ENCODE measurements at regions not wholly inside any gene's neighbourhood (a gene's known extent, or its start where the extent isn't known, plus 50 kb on each side); places are given as distances from the start of the nearest gene placed in this dataset.

DNA sequence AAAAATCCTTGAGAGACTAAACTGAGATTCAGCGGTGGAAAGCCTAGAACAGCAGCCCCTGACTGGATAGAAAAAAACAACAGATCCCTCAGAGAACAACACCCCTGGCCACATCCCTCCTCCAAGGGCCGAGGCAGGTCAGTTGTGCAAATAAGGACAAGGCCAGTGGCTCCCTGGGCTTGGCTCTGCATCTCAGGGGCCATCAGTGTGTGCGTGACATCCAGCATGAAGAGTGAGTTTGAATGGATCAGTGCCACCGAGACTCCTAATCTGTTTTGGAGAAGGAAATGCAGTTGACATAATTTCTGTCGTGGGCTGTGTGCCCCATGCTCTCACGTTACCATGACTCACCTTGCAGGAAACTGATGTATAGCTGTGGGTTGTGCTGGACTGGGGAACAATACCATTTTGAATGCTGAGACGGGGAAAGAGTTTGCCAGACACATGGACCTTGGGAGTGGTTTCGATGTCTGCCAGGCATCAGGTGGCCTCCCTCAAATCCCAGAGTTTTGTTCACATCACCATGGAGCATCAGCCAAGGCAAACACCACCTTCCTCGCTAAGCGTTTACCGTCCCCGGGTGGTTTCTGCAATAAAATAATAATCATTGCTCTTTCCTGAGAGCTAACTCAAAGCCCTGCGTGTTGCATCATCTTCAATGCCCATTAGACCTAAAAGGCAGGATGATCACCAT lies 153.2 kb upstream of the FZD8 start:
- Mint-ChIP-seq H3K9me3 (no peaks in the 10 kb centered on the region), H3K27ac (no peak overlapping the region), H3K4me3 (no peak overlapping the region), H3K4me1 (ENCODE audit: low read depth) (no peaks in the 10 kb centered on the region), H3K36me3 (ENCODE audit: low read depth) (no peaks in the 10 kb centered on the region), H3K27me3 (no peaks in the 10 kb centered on the region)
- intact Hi-C loops (cut with micrococcal nuclease): no loop called here
- no peak for DNase-seq
- TF ChIP-seq, protein P1, sequence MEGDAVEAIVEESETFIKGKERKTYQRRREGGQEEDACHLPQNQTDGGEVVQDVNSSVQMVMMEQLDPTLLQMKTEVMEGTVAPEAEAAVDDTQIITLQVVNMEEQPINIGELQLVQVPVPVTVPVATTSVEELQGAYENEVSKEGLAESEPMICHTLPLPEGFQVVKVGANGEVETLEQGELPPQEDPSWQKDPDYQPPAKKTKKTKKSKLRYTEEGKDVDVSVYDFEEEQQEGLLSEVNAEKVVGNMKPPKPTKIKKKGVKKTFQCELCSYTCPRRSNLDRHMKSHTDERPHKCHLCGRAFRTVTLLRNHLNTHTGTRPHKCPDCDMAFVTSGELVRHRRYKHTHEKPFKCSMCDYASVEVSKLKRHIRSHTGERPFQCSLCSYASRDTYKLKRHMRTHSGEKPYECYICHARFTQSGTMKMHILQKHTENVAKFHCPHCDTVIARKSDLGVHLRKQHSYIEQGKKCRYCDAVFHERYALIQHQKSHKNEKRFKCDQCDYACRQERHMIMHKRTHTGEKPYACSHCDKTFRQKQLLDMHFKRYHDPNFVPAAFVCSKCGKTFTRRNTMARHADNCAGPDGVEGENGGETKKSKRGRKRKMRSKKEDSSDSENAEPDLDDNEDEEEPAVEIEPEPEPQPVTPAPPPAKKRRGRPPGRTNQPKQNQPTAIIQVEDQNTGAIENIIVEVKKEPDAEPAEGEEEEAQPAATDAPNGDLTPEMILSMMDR (IDR thresholded peaks at IDR 0.05): no peak
- ChIA-PET CTCF (interaction anchor here (1.2 kb wide), 1 partner anchor 159 kb away, joined by 3 read pairs; no protein-coding TSS in a partner anchor), POLR2A (no interaction called here)
- ATAC-seq: no peak

DNA sequence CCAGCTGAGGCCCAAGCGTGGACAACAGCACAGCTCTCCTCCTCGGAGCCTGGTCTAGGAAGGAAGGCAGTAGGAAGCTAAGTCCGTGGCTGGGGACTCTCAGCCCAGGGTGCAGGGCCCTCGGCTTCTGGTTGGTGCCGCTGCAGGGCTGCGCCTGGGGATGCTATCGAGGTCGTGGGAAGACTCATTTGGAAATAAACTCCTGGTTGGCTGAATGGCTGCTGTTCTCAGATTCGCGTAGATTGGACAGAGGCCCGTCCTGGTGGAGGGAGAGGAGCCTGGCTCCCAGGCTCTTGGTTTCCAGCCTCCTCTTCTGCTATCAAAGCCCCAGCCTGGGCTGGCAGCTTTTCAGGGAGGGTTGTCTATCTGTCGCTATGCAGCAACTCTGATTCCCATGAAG lies 152.6 kb upstream of the FZD8 start:
- H3K36me3 Mint-ChIP-seq (ENCODE audit: low read depth): no peaks in the 10 kb centered on the region
- intact Hi-C loops (cut with micrococcal nuclease): no loop called here
- no peak overlapping the region for H3K27ac Mint-ChIP-seq
- ChIA-PET POLR2A (no interaction called here), CTCF (no interaction called here)
- peaks cover 1% of the 10 kb centered on the region for H3K9me3 Mint-ChIP-seq
- TF ChIP-seq, protein P1 (IDR thresholded peaks at IDR 0.05): no peak
- ATAC-seq: no peak
- no peak overlapping the region for H3K4me3 Mint-ChIP-seq
- DNase-seq: no peak
- no peaks in the 10 kb centered on the region for H3K4me1 Mint-ChIP-seq (ENCODE audit: low read depth)
- no peaks in the 10 kb centered on the region for H3K27me3 Mint-ChIP-seq

DNA sequence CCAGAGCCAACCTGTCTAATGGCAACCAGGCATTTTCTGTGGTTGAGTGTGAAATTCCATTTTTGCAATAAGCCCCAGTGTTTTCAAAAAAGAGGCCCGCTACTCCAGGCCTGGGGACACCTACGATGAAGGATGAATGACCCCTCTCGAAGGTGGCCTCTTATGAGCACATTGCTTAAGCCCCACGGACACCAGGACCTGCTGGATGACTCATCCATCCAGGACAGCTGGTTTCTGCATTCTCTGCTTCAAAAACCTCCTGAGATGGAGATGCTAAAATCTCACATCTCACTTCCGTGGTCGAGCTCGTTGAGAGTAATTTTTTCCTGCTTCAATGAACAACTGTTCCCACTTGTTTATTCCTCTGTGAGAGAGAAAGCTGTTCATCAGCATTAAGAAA lies 150.2 kb upstream of the FZD8 start:
- Mint-ChIP-seq H3K27ac (no peak overlapping the region), H3K4me3 (no peak overlapping the region), H3K9me3 (peaks cover 1% of the 10 kb centered on the region), H3K36me3 (ENCODE audit: low read depth) (no peaks in the 10 kb centered on the region), H3K27me3 (no peaks in the 10 kb centered on the region), H3K4me1 (ENCODE audit: low read depth) (no peaks in the 10 kb centered on the region)
- no peak for ATAC-seq
- no peak for DNase-seq
- ChIA-PET CTCF (no interaction called here), POLR2A (no interaction called here)
- TF ChIP-seq, protein P1 (IDR thresholded peaks at IDR 0.05): no peak
- intact Hi-C loops (cut with micrococcal nuclease): no loop called here

DNA sequence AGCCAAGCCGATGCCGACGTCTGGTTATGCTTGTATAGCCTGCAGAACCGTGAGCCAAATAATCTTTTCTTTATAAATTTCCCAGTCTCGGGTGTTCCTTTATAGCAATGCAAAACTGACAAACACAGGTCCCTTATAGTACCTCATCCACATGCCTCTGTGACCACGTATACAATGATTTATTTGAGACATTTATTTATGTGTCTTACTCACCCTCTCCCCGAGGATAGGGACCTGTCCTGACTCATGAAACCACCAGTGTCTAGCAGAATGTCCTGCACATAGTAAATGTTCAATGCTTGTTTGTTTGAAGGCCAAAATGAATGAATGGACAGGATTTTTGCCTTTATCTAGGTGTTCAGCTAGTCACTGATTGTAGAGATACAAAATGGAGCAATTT lies 147.9 kb upstream of the FZD8 start:
- Mint-ChIP-seq H3K27ac (no peak overlapping the region), H3K4me1 (ENCODE audit: low read depth) (no peaks in the 10 kb centered on the region), H3K9me3 (peaks cover 6% of the 10 kb centered on the region), H3K4me3 (no peak overlapping the region), H3K36me3 (ENCODE audit: low read depth) (no peaks in the 10 kb centered on the region), H3K27me3 (no peaks in the 10 kb centered on the region)
- ChIA-PET POLR2A (no interaction called here), CTCF (no interaction called here)
- intact Hi-C loops (cut with micrococcal nuclease): no loop called here
- ATAC-seq (no peak), DNase-seq (no peak)
- TF ChIP-seq, protein P1 (IDR thresholded peaks at IDR 0.05): no peak

DNA sequence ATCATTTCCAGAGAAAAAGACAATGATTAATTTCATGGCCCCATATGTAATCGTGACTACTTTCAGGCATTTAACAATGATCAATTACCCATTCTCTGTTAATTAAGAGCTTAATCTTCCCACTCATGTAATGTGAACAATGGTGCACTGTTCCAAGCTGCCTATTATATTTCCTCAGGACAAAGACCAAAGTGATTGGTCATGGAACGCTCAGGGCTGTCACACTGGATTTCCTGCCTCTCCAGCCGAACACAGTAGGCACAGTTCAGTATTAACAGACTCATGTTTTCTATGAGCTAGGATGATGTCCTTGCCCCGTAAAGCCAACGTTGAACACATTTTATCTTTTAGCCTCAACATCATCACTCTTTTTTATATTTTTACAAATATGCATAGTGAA lies 142.7 kb upstream of the FZD8 start:
- Mint-ChIP-seq H3K27me3 (no peaks in the 10 kb centered on the region), H3K27ac (no peak overlapping the region), H3K4me1 (ENCODE audit: low read depth) (no peaks in the 10 kb centered on the region), H3K4me3 (no peak overlapping the region), H3K36me3 (ENCODE audit: low read depth) (no peaks in the 10 kb centered on the region), H3K9me3 (peaks cover 5% of the 10 kb centered on the region)
- ATAC-seq (no peak), DNase-seq (no peak)
- intact Hi-C loops (cut with micrococcal nuclease): loop anchor here (5.0 kb wide), 1 partner anchor 147 kb away; no protein-coding TSS in a partner anchor
- TF ChIP-seq, protein P1 (IDR thresholded peaks at IDR 0.05): no peak
- ChIA-PET CTCF (no interaction called here), POLR2A (no interaction called here)
